GM18861 (cell line): ENCODE measurements at regions not wholly inside any gene's neighbourhood (a gene's known extent, or its start where the extent isn't known, plus 50 kb on each side); places are given as distances from the start of the nearest gene placed in this dataset.
A peak's percentile ranks its signal among the peaks of the same experiment; 100 is the strongest.
"Not testable (repeated sequence)": the region's sequence is repeated elsewhere in the genome, so short reads cannot be mapped to it uniquely, and the experiment has no call there.

Experiments used
- ATAC-seq: cut with Tn5 transposase; IDR thresholded peaks from one replicate; pipeline ENCODE4 v1.9.1; 2021; ENCODE audit not compliant: unreplicated experiment

- ATAC-seq = not testable (repeated sequence)
These were observed 61.9 kb downstream of the NPIPB5 start for GRCh38 chr16:22572331-22573224.

DNA sequence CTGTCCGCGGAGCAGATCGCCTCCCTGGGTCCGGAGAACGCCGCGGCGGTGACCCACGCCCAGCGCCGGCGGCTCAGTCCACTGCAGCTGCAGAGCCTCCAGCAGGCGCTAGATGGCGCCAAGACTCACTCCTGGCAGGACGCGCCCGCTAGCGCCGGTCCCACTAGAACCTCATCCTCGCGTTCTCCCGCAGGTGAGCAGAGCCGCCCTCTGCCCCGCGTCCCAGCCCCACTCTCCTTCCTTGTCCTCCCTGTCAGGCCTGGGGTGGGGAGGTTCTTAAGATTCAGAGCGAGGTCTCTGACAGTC, 62.5 kb downstream of the NPIPB5 start:
- not testable (repeated sequence) for ATAC-seq

DNA sequence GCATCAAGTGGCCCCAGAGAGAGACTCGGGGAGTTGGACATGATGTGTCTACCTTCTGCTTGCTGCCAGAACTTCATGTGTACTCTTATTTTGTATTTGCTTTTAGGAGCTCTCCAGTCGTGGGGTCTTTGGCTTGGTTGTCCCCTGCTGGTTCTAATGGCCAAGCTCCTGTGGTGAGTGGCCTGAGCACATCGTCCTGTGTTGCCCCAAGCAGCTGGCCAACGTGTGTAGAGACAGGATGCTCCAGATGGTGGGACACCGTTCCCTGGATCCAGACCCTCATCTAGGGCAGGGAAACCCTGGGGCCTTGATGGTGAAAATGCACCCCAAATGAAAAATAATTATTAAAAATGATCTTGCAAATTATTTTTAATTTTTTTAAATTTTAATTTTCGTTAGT, 65.8 kb downstream of the NPIPB5 start:
- ATAC-seq = not testable (repeated sequence)

DNA sequence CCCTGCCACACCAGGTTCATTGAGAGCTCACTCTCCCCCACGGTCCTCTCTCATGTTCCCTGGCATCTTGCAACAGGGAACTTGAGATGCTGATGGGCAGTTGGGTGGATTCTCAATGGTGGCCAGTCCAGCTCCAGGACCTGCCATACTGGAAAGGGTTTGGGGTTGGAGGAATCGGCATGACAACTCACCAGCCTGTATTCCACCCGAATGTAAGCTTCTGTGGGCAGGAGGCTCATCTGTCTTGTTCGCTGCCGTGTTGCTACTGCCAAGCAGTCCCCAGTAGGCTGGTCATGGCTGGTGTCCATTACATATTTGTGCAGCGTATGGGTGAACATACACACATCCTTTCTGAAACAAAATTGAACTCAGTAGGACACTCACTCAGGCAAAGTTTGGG, 72.5 kb downstream of the NPIPB5 start:
- not testable (repeated sequence) for ATAC-seq

DNA sequence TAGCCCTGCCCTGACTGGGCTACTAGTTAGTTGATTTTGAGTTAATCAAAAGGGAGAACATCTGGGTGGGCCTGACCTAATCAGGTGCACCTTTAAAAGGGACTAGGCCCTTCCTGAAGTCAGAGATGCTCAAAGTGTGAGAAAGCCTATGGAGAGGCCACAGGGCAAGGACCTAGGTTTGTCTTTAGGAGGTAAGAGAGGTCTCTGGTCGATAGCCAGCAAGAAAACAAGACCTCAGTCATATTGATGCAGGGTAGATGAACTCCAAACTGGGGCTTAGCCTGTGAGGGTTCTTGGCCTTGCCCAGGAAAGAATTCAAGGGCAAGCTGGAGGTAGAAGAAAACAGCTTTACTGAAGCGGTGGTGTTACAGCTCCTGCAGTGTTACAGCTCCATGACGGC, 73.8 kb downstream of the NPIPB5 start:
- not testable (repeated sequence) for ATAC-seq

DNA sequence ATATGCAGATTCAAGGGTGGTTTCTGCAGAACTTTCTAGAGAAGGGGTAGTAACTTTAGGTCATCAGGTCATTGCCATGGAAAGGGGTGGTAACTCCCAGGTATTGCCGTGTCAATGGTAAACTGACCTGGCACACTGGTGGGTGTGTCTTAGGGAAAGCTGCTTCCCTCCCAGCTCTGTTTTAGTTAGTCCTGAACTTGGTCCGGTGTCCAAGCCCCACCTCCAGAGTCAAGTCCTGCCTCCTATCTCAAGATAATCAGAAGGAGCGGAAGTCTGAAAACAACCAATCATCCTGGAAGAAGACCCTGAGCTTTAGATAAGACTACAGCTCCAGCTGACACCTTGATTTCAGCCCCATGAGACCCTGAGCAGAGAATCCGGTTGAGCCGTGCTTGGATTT, 74.2 kb downstream of the NPIPB5 start:
- not testable (repeated sequence) for ATAC-seq

GRCh38 chr16:22585431-22585830, 74.7 kb downstream of the NPIPB5 start:
- not testable (repeated sequence) for ATAC-seq

GRCh38 chr16:22586732-22587131, 76.0 kb downstream of the NPIPB5 start:
- ATAC-seq = not testable (repeated sequence)

GRCh38 chr16:22589757-22590156, 79.1 kb downstream of the NPIPB5 start:
- ATAC-seq = not testable (repeated sequence)

DNA sequence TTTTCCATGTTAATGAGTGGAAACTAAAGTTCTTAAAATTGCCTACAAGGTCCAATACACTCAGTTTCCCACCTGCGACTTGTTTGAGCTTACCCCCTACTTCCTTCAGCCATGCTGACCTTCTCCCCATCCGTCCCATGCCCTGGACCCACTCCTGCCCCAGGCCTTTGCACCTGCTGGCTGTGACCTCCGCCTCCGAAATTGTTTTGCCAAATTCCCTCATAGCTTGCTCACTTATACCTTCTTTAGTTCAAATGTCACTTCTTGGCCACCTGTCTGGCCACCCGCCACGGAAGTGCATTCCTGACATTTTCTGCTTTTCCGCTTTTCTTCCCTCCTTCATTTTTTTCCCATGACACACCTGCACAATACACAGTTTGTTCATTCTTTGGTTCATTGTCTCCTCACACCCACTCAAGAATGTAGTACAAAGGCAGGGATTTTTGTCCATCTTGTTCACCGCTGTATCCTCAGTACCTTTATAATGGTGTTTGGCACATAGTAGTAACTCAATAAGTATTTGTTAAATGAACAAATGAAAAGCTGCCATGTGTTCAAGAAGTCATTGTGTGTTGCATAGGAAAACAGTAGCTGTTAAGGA, 85.9 kb downstream of the NPIPB5 start:
- ATAC-seq = not testable (repeated sequence)

DNA sequence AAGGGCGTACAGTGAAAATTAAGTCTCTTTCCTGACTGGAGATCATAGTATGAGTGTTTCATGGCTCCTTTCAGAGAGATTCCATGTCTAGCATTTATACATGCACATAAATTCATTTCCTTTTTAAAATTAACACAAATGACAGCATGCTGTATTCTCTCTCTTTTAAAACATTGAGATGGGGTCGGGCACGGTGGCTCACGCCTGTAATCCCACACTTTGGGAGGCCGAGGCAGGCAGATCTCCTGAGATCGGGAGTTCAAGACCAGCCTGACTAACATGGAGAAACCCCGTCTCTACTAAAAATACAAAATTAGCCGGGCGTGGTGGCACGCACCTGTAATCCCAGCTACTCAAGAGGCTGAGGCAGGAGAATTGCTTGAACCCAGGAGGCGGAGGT, 93.1 kb downstream of the NPIPB5 start:
- ATAC-seq = not testable (repeated sequence)

DNA sequence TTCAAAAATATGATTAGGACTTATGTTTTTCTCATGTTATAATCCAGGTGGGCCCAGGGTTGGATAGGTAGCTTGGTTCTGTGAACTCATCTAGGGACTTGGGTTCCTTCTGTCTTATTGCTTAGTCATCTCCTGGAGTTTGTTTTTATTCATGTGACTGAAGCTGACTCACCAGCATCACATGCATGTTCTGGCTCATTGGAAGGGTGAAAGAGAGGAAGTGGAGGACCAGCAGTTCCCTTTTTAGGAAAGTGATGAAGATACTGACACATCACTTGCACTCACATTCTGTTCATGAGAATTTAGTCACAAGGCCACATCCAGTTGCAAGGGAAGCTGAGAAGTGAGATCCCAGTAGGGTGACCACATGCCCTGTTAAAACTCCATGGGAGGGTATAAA, 95.9 kb downstream of the NPIPB5 start:
- peak; percentile 59 for ATAC-seq

DNA sequence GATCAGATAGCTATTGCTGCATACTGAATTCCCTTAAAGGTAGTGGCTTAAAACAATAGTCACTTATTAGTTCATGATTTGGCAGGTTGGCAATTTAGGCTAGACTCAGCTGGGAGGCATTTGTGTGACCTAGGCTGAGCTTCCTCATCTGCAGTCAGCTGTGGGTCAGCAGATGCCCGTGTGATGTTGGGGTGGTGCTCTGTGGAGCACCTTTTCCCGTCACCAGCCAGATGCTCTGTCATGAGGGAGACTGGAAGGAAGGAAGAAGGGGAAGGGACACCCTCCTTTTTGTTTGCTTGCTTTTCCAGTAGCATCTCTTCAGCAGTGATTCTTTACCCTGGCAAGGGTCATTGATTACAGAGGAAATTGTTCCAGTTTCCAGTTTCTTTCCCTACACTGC, 99.1 kb downstream of the NPIPB5 start:
- not testable (repeated sequence) for ATAC-seq

GRCh38 chr16:22611128-22611527, 100.4 kb downstream of the NPIPB5 start:
- ATAC-seq = not testable (repeated sequence)

DNA sequence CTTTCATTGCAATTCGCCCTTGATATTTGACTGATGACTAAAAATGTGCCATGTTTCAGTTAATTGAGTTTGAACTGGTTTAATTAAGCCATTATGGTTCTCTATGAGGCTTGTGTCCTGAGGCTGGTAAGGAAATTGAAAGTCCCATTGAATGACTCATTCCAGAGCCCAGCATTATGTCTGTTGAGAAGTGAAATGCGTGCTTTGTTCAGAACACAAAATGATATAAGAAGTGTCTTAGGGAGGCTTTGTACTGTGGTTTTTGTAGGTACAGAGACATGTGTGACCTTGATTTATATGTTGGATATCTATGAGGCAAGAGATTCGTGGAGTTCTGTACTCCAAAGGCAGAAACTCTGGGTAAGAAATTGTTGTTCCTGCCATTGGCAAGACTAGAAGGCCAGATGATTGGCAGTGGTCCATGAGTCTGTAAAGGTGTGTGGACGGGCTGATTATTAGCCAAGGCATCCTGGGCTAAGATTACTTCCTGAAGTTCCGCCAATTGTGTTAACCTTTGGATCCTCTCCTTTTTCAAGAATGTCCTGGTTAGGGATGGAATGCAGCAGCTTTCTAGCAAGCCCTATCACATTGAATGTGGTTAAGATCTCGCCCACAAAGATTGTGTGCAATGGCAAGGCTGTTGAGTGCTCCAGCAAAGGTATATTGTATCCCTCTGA, 103.7 kb downstream of the NPIPB5 start:
- ATAC-seq = no peak

GRCh38 chr16:22618842-22619241, 108.2 kb downstream of the NPIPB5 start:
- ATAC-seq = no peak

DNA sequence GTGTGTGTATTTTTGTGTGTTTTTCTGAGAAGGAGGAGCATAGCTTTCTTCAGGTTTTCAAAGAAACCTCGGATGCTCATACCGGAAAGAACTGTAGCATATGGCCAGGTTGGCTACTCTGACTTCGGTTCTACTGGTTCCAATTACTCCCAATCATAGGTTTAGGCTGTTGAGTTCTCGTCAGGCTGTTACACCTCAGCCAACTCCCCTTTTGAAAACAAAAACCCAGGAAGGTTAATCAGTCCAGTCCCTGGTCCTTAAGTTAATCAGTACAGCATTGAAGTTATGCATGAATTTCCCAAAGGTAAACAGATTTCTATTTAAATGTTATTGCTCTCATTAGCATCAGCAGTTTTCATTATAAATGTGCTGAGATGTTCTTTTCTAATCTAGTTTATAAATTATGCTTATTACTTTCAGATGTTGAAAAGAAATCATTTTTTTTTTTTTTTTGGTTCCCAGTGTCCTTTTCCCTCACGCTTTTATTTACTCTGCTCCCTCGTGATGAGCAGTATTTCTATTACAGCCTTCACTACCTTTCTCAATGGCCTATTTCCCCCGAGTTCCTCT, 111.0 kb downstream of the NPIPB5 start:
- ATAC-seq = no peak

DNA sequence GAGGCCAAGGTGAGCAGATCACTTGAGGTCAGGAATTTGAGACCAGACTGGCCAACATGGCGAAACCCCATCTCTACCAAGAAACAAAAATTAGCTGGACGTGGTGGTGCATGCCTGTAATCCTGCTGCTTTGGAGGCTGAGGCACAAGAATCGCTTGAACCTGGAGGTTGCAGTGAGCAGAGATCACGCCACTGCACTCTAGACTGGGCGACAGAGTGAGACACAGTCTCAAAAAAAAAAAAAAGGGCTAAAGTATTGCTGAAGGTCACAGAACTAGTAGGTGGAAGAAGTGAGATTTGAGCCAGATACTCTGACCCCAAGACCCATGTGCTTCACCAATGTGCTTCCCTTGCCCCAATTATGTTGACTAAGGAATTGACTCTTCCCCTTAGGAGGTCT, 112.0 kb downstream of the NPIPB5 start:
- ATAC-seq = no peak

DNA sequence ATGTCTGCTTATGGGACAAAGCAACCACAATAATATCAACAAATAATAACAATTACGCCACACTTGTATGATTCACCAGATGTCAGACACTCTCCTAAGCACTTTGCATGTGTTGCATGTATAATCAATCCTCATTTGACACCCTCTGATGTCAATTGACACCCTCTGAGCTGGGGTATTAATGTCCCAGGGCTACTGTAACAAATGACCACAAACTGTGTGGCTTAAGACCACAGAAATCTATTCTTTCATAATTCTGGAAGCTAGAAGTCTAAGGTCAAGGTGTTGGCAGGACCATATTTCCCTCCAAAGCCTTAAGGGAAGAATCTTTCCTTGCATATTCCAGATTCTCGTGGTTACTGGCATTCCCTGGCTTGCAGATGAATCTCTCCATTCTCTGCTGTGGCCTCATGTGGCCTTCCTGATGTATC, 112.7 kb downstream of the NPIPB5 start:
- no peak for ATAC-seq

DNA sequence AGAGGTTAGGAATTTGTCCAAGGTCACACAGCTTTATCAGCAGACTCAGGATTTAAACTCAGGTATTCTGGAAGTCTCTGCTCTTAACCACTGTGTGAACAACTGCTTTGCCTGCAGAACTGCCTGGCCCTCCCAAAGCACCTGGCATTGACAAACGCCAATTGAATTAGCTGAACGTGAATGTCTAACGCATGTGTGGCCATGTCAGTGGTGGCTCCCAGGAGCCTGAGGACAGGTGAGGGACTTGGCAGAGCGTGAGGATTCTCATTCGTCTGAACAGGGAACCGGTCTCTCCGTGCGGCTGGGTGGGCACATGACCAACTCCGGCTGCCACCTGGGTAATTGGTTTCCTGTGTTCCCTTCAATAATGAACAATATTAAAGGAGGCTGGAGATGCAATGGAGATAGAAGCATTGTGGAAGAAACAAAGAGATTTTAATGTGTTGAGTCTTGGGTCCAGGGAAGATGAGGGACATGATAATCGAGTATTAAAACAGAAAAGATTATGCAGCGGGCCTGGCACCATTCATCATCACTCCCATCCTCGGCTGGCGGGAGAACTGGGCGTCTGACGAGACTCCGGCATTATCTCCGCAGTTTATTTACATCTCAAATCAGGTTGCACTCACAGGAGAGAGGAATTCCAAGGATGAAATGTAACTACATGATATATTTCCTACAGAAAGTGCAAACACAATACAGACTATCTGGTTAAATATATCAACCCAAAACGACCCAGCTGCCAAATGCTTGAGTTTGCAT, 113.5 kb downstream of the NPIPB5 start:
- no peak for ATAC-seq
